Right hindlimb (tissue), 1 donor: ENCODE measurements at regions not wholly inside any gene's neighbourhood (a gene's known extent, or its start where the extent isn't known, plus 50 kb on each side); places are given as distances from the start of the nearest gene placed in this dataset.

Source experiments
- DNase-seq: peaks from one replicate; pipeline ENCODE4 v3.0.0-alpha.2; 2018

DNA sequence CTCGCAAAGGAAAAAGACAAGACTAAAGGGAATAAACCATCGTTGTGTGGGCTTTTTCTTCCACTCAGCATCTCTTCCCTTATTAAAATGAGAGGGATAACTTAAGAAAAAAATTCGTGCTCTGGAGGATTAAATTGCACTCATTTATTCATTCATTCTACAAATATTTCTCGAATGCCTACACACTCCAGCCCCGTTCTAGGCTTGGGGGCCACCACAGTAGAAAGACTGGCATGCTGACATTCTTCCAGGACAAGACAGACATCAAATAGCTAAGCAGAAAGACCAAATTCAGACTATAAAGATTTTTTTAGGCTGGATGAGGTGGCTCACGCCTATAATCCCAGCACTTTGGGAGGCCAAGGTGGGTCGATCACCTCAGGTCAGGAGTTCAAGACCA is 65.3 kb upstream of the IL12A start:
- DNase-seq = no peak

DNA sequence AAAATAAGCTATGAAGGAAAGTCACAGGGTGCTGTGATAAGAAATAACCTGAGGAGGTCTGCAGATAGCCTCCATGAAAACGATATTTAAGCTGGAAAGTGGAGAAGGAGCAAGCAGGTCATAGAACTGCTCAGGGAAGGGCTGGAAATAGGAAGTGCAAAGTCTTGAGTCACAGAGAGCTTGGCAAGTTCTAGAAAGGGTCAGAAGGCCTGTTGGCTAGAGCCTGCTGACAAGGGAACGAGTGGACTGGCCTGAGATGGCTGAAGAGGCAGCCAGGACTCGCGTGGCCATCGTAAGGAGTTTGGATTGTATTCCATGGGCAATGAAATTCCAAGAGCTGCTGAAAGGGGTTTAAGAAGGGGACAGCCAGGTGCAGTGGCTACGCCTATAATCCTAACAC is 64.7 kb upstream of the IL12A start:
- DNase-seq = no peak

DNA sequence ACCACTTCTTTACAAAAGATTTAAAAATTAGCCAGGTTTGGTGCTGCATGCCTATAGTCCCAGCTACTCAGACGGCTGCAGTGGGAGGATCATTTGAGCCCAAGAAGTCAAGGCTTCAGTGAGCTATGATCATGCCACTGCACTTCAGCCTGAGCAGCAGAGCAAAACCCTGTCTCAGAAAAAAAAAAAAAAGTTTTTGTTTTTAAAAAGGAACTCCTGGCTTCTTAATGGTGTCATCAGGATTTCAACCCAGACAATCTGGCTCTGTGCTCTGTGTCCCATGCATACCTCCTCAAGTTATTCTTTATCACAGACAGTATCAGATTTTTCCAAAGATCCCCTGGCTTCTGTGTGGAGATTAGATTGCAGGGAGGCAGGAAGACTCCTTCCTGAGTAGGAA is 64.2 kb upstream of the IL12A start:
- no peak for DNase-seq

DNA sequence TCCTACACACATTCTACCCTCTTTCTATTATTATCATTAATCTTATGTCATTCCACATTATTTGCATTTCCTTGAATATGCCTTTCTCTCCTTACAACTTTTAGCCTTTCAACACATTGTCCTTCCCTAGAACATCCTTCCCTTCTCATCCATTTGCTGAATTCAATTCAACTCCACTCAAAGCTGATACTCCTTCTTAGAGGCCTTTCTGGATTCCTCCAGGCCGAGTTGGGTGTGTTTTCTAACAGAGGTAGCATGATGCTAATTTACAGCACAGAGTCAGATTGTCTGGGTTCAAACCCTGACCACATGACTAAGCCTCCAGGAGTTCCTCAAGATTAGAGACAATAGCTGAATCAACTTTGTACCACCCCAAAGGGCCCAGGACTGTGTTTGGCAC is 63.4 kb upstream of the IL12A start:
- DNase-seq = no peak

DNA sequence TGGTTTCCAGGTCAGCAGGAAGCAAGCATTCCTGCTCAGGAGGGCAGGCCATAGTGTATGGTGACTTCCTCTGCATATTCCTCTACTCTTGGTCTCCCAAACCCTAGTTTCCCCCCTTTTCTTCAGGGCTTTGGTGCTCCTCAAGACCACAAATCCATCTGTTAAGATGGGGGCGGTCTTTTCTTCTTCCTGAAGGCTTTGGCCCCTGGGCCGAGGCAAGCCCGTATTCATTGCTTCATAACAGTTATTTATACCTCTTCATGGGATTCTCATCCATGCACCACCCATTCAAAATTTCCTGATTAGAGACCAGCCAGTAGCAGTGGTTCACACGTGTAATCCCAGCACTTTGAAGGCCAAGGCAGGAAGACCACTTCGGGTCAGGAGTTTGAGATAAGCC is 62.1 kb upstream of the IL12A start:
- DNase-seq = no peak

DNA sequence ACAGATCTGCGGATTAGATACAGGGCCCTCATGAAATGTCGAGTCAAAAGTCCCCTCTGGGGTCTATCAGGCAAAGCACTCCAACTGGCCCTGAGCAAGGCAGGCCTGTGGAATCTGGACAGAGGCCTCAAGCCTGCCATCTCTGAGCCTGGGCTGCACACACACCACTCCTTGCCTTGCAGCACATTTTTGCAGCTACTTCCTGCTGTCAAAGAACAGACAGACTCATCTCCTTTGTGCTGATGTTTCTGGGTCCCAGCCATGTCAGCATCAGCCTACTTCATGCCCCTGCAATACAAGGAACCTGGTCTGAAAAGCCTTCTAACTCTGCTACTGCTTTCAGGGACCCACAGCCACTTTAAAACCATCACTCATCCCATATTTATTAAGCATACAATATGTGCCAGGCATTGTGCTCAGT is 60.6 kb upstream of the IL12A start:
- no peak for DNase-seq

DNA sequence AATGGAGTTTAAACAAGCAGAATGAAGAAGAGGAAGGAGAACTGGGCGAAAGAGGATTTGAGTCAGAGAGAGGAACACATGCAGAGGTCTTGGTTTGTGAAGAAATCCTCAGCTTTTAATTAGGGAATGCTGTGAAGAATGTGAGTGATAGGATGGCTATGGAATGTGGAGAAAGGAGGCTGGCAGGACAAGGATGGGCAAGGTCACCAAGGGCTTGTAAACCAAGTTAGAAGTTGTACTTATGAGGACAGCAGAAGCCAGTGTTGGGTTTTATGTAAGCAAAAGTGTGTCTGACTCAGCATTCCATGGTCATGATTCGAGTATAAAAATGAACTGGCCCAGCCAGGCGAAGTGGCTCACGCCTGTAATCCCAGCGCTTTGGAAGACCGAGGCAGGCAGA is 60.0 kb upstream of the IL12A start:
- DNase-seq = no peak

DNA sequence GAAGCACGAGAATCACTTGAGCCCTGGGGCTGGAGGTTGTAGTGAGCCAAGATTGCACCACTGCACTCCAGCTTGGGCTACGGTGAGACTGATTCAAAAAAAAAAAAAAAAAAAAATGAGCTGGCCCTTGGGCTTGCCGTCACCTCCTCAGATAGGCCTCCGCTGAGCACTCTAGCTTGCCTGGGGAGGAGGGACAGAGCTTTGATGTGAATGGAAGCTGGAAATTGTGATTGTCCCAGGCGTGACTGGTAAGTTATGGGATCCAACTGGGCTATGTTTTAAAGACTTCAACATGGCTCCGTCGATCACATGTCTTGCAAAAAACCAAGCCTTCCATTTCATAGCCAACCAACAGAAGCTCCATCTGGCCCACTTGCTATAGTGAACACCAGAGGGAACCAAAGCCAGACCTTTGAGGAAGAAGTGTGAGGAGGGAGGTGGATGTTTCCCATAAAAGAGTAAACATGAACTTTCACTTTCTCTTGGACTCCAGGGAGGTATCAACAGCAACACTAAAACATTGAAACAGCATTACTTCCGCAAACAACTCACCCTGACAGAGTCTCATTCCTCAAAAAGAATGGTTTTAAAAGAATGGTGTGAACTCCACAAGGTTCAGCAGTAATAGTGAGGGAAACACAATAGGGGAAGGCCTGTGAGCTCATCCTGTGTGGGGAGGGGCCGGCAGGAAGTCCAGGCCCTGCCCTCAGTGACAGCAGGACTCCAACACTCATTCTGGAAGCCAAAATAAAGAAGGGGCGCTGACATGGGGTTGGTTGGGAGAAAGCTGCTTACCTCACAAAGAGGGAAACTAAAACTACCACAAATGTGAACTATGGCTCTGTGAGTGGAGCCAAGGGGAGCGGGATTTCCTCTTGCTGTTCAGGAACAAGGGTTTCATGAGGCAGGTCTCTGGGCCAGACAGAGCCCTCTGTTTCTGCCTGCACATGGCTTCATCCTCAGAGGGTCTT is 59.2 kb upstream of the IL12A start:
- DNase-seq = peak; percentile 31

DNA sequence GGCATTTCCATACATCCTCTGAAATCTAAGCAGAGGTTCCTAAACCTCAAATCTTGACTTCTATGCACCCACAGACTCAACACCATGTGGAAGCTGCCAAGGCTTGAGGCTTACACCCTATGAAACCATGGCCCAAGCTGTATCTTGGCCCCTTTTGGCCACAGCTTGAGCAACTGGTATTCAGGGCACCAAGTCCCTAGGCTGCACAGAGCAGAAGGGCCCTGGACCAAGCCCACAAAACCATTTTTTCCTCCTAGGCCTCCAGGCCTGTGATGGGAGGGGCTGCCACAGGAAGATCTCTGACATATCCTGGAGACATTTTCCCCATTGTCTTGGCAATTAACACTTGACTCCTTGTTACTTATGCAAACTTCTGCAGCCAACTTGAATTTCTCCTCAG is 54.4 kb upstream of the IL12A start:
- DNase-seq = no peak

DNA sequence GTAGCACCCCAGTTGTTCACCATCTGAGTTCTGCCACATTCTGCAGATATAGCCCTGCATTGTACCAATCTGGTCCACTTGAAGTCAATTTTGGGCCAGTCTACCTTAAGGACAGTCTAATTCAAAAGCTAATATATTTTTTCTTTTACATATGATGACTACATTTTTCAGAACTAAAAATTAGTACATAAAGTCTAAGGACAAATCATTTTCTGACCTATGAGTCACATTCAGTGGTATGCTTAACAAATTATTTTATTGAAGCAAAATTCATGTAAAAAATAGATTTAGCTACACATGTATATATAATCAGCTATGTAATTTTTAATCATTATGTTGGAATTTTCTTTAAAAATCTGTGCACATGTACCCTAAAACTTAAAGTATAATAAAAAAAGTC is 52.1 kb upstream of the IL12A start:
- DNase-seq = no peak

DNA sequence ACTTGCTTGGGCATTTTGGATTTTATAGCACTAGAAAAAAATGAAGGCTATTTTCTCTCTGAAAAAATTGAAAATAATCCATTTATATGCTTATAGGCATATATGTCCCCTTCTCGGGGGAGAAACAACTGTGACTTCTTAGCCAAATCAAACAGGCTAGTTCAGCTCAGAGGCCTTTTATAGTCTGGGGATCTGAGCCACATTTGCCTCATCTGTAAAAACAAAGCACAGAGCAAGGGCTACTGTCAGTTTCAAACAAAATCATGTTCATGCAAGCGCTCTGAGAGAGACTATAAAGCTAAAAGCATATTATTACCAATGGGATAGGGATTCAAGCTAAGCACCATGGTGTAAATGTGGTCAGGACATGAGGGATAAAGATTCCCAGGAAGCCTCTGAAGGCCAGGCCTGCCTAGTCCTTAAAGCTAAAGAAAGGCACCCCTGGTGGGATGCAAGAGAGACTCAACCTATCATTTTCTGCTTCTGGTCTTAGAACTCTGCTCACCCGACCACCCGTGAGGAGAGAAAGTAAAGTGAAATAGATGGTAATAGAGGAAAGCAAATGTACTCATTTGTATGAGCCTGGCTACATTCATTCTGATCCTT is 51.0 kb upstream of the IL12A start:
- no peak for DNase-seq

DNA sequence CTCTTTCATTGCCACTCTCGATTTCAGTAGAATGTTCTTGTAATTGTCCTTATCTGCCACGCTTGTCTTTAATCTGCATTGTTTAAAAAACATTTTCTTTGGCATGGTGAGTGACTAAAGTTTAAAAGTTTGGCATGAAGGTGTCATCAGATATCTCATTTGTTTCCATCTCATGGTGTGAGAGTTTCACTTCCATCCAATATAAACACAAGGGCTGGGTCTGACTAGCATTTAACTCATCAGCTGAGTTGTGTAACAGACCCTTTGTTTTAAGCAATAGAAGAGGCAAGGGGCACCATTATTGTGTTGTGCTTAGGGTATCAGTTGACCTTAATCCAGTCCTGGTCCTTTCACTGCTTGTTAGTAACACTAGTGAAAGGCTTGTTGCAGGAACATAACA is 49.9 kb upstream of the IL12A start:
- no peak for DNase-seq
